ENCODE measurements at regions not wholly inside any gene's neighbourhood (a gene's known extent, or its start where the extent isn't known, plus 50 kb on each side); places are given as distances from the start of the nearest gene placed in this dataset.

DNA sequence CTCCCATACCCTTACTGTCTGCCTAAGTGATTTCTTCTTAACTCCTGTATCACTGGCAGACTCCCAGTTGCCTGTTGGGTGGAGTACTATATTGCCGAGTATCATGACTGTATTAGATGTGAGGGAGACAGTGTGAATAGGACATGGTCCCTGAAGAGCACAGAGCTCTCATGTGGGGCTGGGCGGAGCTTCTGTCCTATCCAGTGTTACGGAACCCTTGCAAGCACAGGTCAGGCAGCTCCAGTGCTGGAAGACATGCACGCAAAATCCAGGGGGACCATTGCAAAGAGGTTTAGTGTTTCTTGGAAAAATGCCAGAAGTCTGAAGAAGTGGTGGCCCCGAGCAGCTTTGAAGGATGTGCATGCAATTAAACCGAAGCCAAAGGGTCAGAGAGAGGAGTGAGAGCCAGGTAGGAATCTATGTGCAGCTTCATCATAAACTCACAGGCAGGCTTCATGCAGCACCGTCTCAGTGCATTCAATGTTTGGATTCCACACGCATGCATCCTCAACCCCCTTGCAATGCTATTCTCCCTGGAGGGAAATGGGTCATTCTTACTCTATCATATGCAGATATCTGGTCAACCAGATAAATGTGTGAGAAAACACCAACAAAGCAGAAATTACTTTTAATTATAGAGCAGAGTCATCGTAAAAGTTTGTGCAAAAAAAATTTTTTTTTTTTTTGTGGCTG lies 49.7 kb upstream of the DHRSX start:
- TF ChIP-seq, protein P1, sequence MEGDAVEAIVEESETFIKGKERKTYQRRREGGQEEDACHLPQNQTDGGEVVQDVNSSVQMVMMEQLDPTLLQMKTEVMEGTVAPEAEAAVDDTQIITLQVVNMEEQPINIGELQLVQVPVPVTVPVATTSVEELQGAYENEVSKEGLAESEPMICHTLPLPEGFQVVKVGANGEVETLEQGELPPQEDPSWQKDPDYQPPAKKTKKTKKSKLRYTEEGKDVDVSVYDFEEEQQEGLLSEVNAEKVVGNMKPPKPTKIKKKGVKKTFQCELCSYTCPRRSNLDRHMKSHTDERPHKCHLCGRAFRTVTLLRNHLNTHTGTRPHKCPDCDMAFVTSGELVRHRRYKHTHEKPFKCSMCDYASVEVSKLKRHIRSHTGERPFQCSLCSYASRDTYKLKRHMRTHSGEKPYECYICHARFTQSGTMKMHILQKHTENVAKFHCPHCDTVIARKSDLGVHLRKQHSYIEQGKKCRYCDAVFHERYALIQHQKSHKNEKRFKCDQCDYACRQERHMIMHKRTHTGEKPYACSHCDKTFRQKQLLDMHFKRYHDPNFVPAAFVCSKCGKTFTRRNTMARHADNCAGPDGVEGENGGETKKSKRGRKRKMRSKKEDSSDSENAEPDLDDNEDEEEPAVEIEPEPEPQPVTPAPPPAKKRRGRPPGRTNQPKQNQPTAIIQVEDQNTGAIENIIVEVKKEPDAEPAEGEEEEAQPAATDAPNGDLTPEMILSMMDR (IDR thresholded peaks at IDR 0.05) = no peak
- TF ChIP-seq, protein P2, sequence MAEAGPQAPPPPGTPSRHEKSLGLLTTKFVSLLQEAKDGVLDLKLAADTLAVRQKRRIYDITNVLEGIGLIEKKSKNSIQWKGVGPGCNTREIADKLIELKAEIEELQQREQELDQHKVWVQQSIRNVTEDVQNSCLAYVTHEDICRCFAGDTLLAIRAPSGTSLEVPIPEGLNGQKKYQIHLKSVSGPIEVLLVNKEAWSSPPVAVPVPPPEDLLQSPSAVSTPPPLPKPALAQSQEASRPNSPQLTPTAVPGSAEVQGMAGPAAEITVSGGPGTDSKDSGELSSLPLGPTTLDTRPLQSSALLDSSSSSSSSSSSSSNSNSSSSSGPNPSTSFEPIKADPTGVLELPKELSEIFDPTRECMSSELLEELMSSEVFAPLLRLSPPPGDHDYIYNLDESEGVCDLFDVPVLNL (CRISPR knock-in tag; IDR thresholded peaks at IDR 0.05; ENCODE audit: borderline replicate concordance, low read depth) = no peak
- TF ChIP-seq ZNF671 (CRISPR knock-in tag; IDR thresholded peaks at IDR 0.05) = no peak
- TF ChIP-seq, protein P3, sequence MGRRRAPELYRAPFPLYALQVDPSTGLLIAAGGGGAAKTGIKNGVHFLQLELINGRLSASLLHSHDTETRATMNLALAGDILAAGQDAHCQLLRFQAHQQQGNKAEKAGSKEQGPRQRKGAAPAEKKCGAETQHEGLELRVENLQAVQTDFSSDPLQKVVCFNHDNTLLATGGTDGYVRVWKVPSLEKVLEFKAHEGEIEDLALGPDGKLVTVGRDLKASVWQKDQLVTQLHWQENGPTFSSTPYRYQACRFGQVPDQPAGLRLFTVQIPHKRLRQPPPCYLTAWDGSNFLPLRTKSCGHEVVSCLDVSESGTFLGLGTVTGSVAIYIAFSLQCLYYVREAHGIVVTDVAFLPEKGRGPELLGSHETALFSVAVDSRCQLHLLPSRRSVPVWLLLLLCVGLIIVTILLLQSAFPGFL (CRISPR knock-in tag; IDR thresholded peaks at IDR 0.05; ENCODE audit: borderline replicate concordance) = no peak
- TF ChIP-seq SMAD4 (CRISPR knock-in tag; IDR thresholded peaks at IDR 0.05) = no peak
- no peak for TF ChIP-seq GTF2I (CRISPR knock-in tag; conservative IDR thresholded peaks at IDR 0.05)
- TF ChIP-seq, protein P4, sequence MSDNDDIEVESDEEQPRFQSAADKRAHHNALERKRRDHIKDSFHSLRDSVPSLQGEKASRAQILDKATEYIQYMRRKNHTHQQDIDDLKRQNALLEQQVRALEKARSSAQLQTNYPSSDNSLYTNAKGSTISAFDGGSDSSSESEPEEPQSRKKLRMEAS (CRISPR knock-in tag; IDR thresholded peaks at IDR 0.05) = no peak
- TF ChIP-seq ZNF232 (CRISPR knock-in tag; IDR thresholded peaks at IDR 0.05) = no peak

Data from WTC11 (cell line).